Endothelial cell of umbilical vein (primary cell): ENCODE measurements at regions not wholly inside any gene's neighbourhood (a gene's known extent, or its start where the extent isn't known, plus 50 kb on each side); places are given as distances from the start of the nearest gene placed in this dataset.
"Not testable (repeated sequence)": the region's sequence is repeated elsewhere in the genome, so short reads cannot be mapped to it uniquely, and the experiment has no call there.

Source experiments
- BruUV-seq: library from RNA; stranded (reverse); fragments of 400-500 nt; replicated peaks from 2 replicates; lab custom pipeline; 2021; lab: Mats Ljungman, UMichigan
- CTCF ChIA-PET: fragments of 300-600, 350-600 bp; sonication (Branson Sonifier 250); formaldehyde crosslinking; loops from one replicate; lab custom pipeline; 2021; ENCODE audit warnings: antibody characterized with exemption, inconsistent platforms; lab: Charles Lee
- POLR2A ChIA-PET: fragments of 300-600, 350-600 bp; sonication (Branson Sonifier 250); formaldehyde crosslinking; loops from one replicate; lab custom pipeline; 2021; ENCODE audit warnings: antibody characterized with exemption, inconsistent platforms; lab: Charles Lee
- DNase-seq: peaks from one replicate; pipeline ENCODE4 v3.0.0-alpha.2; 2011; ENCODE audit warnings: low read depth, low spot score
- FAIRE-seq: peaks from 2 replicates; lab custom pipeline; 2011; peaks lifted over from hg19 to GRCh38; lab: Jason Lieb, UNC
- H2AFZ ChIP-seq: 2 replicates; pipeline ENCODE4 v1.6.0; 2012; ENCODE audit warnings: low read depth, low read length, control low read depth, inconsistent platforms
- H3K27ac ChIP-seq: 2 replicates; pipeline ENCODE4 v1.5.1; 2011; ENCODE audit warnings: low read depth, mild to moderate bottlenecking, control low read depth, low read length, moderate library complexity; ENCODE audit not compliant: insufficient read depth
- H3K27me3 ChIP-seq, 2 experiments: 2 replicates each; pipeline versions ENCODE4 v1.6.0 to v1.6.1; 2011; ENCODE audit warnings: low read length in 2 of 2, mixed read lengths in 1 of 2; ENCODE audit not compliant: control insufficient read depth in 2 of 2, insufficient read depth in 2 of 2
- H3K36me3 ChIP-seq, 2 experiments: 2 replicates in 1 of 2; 3 replicates in 1 of 2; pipeline ENCODE4 v1.5.1; 2011; ENCODE audit warnings: low read length in 2 of 2, mild to moderate bottlenecking in 1 of 2, moderate library complexity in 1 of 2; ENCODE audit not compliant: control insufficient read depth in 2 of 2, insufficient read depth in 2 of 2; ENCODE audit errors: extremely low read depth in 1 of 2
- H3K4me1 ChIP-seq: 3 replicates; pipeline ENCODE4 v1.5.1; 2011; ENCODE audit warnings: mild to moderate bottlenecking, low read length; ENCODE audit not compliant: control insufficient read depth, insufficient read depth; ENCODE audit errors: extremely low read depth
- H3K4me2 ChIP-seq: 2 replicates; pipeline ENCODE4 v1.6.1; 2011; ENCODE audit warnings: low read length, control low read depth, mixed read lengths; ENCODE audit not compliant: insufficient read depth
- H3K4me3 ChIP-seq, 3 experiments: fragments of 200-600 bp in 1 of 3; sonication (generic), shearing (Covaris generic) in 1 of 3; replicated peaks in 1 of 3; 2 replicates each; pipeline ENCODE4 v1.5.1; 2011 to 2016; ENCODE audit warnings: control low read depth in 3 of 3, low read length in 3 of 3, mild to moderate bottlenecking in 2 of 3, inconsistent platforms in 1 of 3, low read depth in 1 of 3, moderate library complexity in 1 of 3; ENCODE audit not compliant: insufficient read depth in 1 of 3
- H3K79me2 ChIP-seq: 2 replicates; pipeline ENCODE4 v1.6.0; 2012; ENCODE audit warnings: low read length, inconsistent platforms; ENCODE audit not compliant: control insufficient read depth, insufficient read depth
- H3K9ac ChIP-seq: replicated peaks from 2 replicates; pipeline ENCODE3; 2011; ENCODE audit warnings: low read length, control low read depth; ENCODE audit not compliant: insufficient read depth; ENCODE audit errors: extremely low read depth
- H3K9me1 ChIP-seq: replicated peaks from 3 replicates; pipeline ENCODE4 v1.6.0; 2011; ENCODE audit warnings: mild to moderate bottlenecking, low read length; ENCODE audit not compliant: control insufficient read depth, insufficient read depth; ENCODE audit errors: extremely low read depth
- H3K9me3 ChIP-seq: replicated peaks from 2 replicates; pipeline ENCODE4 v1.5.1; 2012; ENCODE audit warnings: low read length, inconsistent platforms; ENCODE audit not compliant: control insufficient read depth, insufficient read depth
- H4K20me1 ChIP-seq: replicated peaks from 2 replicates; pipeline ENCODE3; 2011; ENCODE audit warnings: mild to moderate bottlenecking, low read length; ENCODE audit not compliant: control insufficient read depth, insufficient read depth; ENCODE audit errors: extremely low read depth
- CTCF ChIP-seq, 2 donors: IDR thresholded peaks; 1 replicate in 1 of 2; 2 replicates in 1 of 2; pipeline ENCODE4 v1.5.1; 2011; ENCODE audit warnings: low read length in 2 of 2, mild to moderate bottlenecking in 2 of 2, moderate library complexity in 2 of 2, control low read depth in 1 of 2, inconsistent platforms in 1 of 2, low read depth in 1 of 2; ENCODE audit not compliant: insufficient read depth in 1 of 2; ENCODE audit errors: extremely low read depth in 1 of 2
- EZH2 ChIP-seq: IDR thresholded peaks from 2 replicates; pipeline ENCODE4 v1.6.1; 2012; ENCODE audit warnings: borderline replicate concordance, low read depth, mild to moderate bottlenecking, moderate library complexity, low read length, inconsistent platforms; ENCODE audit not compliant: severe bottlenecking
- FOS ChIP-seq: IDR thresholded peaks from 2 replicates; pipeline ENCODE4 v1.6.1; 2011; ENCODE audit warnings: mild to moderate bottlenecking, low read length, moderate library complexity, borderline replicate concordance; ENCODE audit not compliant: insufficient read depth
- GATA2 ChIP-seq: IDR thresholded peaks from 2 replicates; pipeline ENCODE4 v1.7.0; 2011; ENCODE audit warnings: low read depth, mild to moderate bottlenecking, moderate library complexity, mixed read lengths, low read length; ENCODE audit not compliant: insufficient read length, insufficient read depth
- MAX ChIP-seq: IDR thresholded peaks from 2 replicates; pipeline ENCODE4 v1.6.1; 2011; ENCODE audit not compliant: insufficient read depth, insufficient read length
- MYC ChIP-seq: IDR thresholded peaks from one replicate; pipeline ENCODE4 v1.6.1; 2011; ENCODE audit warnings: mild to moderate bottlenecking, low read depth, low read length
- POLR2A ChIP-seq: IDR thresholded peaks from 2 replicates; pipeline ENCODE4 v1.6.1; 2012; ENCODE audit warnings: low read depth, mild to moderate bottlenecking, control low read depth, low read length
- POLR2AphosphoS5 ChIP-seq: IDR thresholded peaks from 2 replicates; pipeline ENCODE4 v1.6.1; 2012; ENCODE audit warnings: low read depth, mild to moderate bottlenecking, control low read depth, low read length, moderate library complexity; ENCODE audit not compliant: insufficient read depth
- dilution Hi-C: fragments of 300-500 bp; cut with MboI; formaldehyde crosslinking; loops from one replicate; pipeline ENCODE4 v1.15.0; 2019; ENCODE audit warnings: low sequenced_read_pairs; ENCODE audit not compliant: extremely low pct_ligation_motif_present
- intact Hi-C: fragments of 100-400 bp; cut with micrococcal nuclease; formaldehyde crosslinking; loops from one replicate; pipeline ENCODE4 v1.10.0; 2022

- Histone ChIP-seq H3K27me3 (peaks cover 0 to 6% of the 10 kb centered on the region in 2 experiments), H3K4me2 (no peak overlapping the region), H3K36me3 (no peaks in the 10 kb centered on the region), H3K79me2 (no peaks in the 10 kb centered on the region), H4K20me1 (no peaks in the 10 kb centered on the region), H3K9ac (no peak overlapping the region), H3K4me3 (no peak overlapping the region), H2AFZ (no peak overlapping the region), H3K9me1 (no peaks in the 10 kb centered on the region), H3K4me1 (no peaks in the 10 kb centered on the region), H3K27ac (no peak overlapping the region), H3K9me3 (no peaks in the 10 kb centered on the region)
- FAIRE-seq (no peak), DNase-seq (no peak)
- ChIA-PET CTCF (no interaction called here), POLR2A (no interaction called here)
- dilution Hi-C loops: no loop called here
- intact Hi-C loops: no loop called here
- TF ChIP-seq FOS: no peak
- no peak for TF ChIP-seq GATA2
- TF ChIP-seq POLR2AphosphoS5: no peak
- TF ChIP-seq MAX: no peak
- TF ChIP-seq EZH2: no peak
- TF ChIP-seq CTCF (IDR thresholded peaks at IDR 0.05; ENCODE audit: extremely low read depth in 1 of 2, insufficient read depth in 1 of 2, low read depth in 1 of 2, low read length in 2 of 2): no peak
- TF ChIP-seq POLR2A: no peak
- TF ChIP-seq MYC: no peak
- BruUV-seq: no TSS peak
Measured at GRCh38 chr4:101695176-101695575, 95.4 kb upstream of the BANK1 start.

- dilution Hi-C loops, H3K27ac ChIP-seq, H2AFZ ChIP-seq, POLR2A ChIA-PET, DNase-seq, H3K27me3 ChIP-seq, H3K4me3 ChIP-seq, H3K9me1 ChIP-seq, H3K4me1 ChIP-seq, H3K79me2 ChIP-seq, H4K20me1 ChIP-seq, H3K9me3 ChIP-seq, H3K4me2 ChIP-seq, FAIRE-seq, CTCF ChIA-PET, H3K9ac ChIP-seq, H3K36me3 ChIP-seq, BruUV-seq, intact Hi-C loops: not testable (repeated sequence)
Measured at GRCh38 chr4:101694403-101694802, 96.1 kb upstream of the BANK1 start.
